GM10266 (cell line): ENCODE measurements at regions not wholly inside any gene's neighbourhood (a gene's known extent, or its start where the extent isn't known, plus 50 kb on each side); places are given as distances from the start of the nearest gene placed in this dataset.

Experiments
- DNase-seq: peaks from one replicate; pipeline ENCODE4 v3.0.0; 2012; ENCODE audit errors: extremely low spot score
- CTCF ChIP-seq: IDR thresholded peaks from 2 replicates; pipeline ENCODE4 v1.5.1; 2012; ENCODE audit warnings: mild to moderate bottlenecking, low read depth; ENCODE audit not compliant: control insufficient read depth, insufficient read depth; ENCODE audit errors: missing control alignments

- no peak for DNase-seq
- TF ChIP-seq CTCF, result no peak
Measured at GRCh38 chr1:199780091-199780490, 247.4 kb upstream of the NR5A2 start.

- TF ChIP-seq CTCF, result no peak
- no peak for DNase-seq
Measured at GRCh38 chr1:199780948-199781670, 246.4 kb upstream of the NR5A2 start.

GRCh38 chr1:199784138-199784895, 243.2 kb upstream of the NR5A2 start:
- TF ChIP-seq CTCF, result no peak
- DNase-seq, result no peak

- TF ChIP-seq CTCF, result no peak
Measured at GRCh38 chr1:199786695-199787094, 240.8 kb upstream of the NR5A2 start.

GRCh38 chr1:199789141-199789540, 238.4 kb upstream of the NR5A2 start:
- TF ChIP-seq CTCF, result no peak
- DNase-seq, result no peak

More at GRCh38 chr1:199786695-199787094, 240.8 kb upstream of the NR5A2 start:
- DNase-seq, result no peak

GRCh38 chr1:199791495-199791894, 236.0 kb upstream of the NR5A2 start:
- TF ChIP-seq CTCF, result no peak

GRCh38 chr1:199792874-199793273, 234.6 kb upstream of the NR5A2 start:
- TF ChIP-seq CTCF, result no peak
- DNase-seq, result no peak

More at GRCh38 chr1:199791495-199791894, 236.0 kb upstream of the NR5A2 start:
- DNase-seq, result no peak
